Peyer's patch (tissue), 4 donors: ENCODE measurements at regions not wholly inside any gene's neighbourhood (a gene's known extent, or its start where the extent isn't known, plus 50 kb on each side); places are given as distances from the start of the nearest gene placed in this dataset.

Experiments used
- POLR2A ChIP-seq, 2 donors: fragments of 450-650 bp; IDR thresholded peaks; one replicate each; pipeline ENCODE4 v1.5.1; 2017; ENCODE audit warnings: antibody characterized with exemption in 2 of 2, mild to moderate bottlenecking in 2 of 2, moderate library complexity in 2 of 2
- TF ChIP-seq, protein P1 (sequence below), 6 experiments: fragments of 450-650 bp in 4 of 6; fragments of 200-600 bp in 2 of 6; sonication (generic) in 1 of 6; IDR thresholded peaks; one replicate each; pipeline ENCODE4 v1.5.1; 2017 to 2019; ENCODE audit warnings: antibody characterized with exemption in 6 of 6, mild to moderate bottlenecking in 3 of 6, moderate library complexity in 1 of 6

DNA sequence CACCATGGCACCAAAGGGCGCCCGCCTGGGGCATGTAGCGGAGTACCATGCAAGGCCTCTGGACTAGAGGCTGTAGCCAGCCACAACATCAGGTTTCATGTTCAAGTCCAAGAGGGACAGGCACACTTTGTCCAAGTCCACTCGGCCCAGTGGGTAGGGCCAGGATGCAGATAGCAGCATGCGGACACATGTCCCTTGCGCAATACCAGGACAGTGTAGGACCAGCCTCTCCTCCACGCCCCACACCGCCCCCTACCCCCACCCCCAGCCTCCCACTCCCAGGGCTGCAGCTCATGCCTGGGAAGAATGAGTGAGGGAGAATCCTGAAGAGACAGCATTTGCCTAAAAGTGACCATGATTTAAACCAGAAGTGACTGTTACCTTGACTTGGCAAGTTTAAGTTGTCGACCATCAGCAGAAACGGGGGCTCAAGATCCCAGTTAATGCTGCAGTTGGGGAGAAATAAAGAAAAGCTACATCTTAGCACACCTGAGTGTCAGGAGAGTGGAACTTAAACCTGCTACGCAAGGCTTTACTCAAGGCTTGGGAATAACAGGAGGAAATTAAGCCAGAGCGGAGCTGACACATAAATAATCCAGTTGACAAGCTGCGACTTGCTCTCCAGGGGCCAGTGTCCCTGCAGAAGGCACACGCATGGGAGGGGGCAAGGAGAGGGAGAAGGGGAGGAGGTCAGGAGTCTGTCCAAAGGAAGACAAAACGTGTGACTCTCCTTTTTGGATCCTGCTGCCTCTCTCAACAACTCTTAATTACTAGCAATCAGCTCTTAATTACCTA lies 221.7 kb downstream of the BCOR start:
- TF ChIP-seq, protein P1, sequence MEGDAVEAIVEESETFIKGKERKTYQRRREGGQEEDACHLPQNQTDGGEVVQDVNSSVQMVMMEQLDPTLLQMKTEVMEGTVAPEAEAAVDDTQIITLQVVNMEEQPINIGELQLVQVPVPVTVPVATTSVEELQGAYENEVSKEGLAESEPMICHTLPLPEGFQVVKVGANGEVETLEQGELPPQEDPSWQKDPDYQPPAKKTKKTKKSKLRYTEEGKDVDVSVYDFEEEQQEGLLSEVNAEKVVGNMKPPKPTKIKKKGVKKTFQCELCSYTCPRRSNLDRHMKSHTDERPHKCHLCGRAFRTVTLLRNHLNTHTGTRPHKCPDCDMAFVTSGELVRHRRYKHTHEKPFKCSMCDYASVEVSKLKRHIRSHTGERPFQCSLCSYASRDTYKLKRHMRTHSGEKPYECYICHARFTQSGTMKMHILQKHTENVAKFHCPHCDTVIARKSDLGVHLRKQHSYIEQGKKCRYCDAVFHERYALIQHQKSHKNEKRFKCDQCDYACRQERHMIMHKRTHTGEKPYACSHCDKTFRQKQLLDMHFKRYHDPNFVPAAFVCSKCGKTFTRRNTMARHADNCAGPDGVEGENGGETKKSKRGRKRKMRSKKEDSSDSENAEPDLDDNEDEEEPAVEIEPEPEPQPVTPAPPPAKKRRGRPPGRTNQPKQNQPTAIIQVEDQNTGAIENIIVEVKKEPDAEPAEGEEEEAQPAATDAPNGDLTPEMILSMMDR (IDR thresholded peaks at IDR 0.05), result no peak
- no peak for TF ChIP-seq POLR2A (IDR thresholded peaks at IDR 0.05)
